HEK293 (cell line): ENCODE measurements at regions not wholly inside any gene's neighbourhood (a gene's known extent, or its start where the extent isn't known, plus 50 kb on each side); places are given as distances from the start of the nearest gene placed in this dataset.

Experiments
- CTCF ChIA-PET: fragments of 350-600 bp; formaldehyde crosslinking; extraction: SDS; loops from one replicate; lab custom pipeline; 2021; ENCODE audit warnings: antibody characterized with exemption; lab: Yijun Ruan, JAX
- POLR2A ChIA-PET: fragments of 300-600 bp; formaldehyde crosslinking; extraction: SDS; loops from one replicate; lab custom pipeline; 2020; ENCODE audit warnings: antibody characterized with exemption, inconsistent platforms; lab: Yijun Ruan, JAX
- H3K27ac ChIP-seq: fragments of 200-500 bp; sonication (Bioruptor generic); 2 replicates; pipeline ENCODE4 v1.5.1; 2014; ENCODE audit warnings: low read depth, low read length, control low read depth, inconsistent platforms; ENCODE audit errors: extremely low read depth
- H3K36me3 ChIP-seq, 2 experiments: fragments of 200-500 bp in 1 of 2; sonication (Bioruptor generic) in 1 of 2; 1 replicate in 1 of 2; 2 replicates in 1 of 2; pipeline ENCODE4 v1.5.1; 2014 to 2017; ENCODE audit warnings: inconsistent platforms in 2 of 2, low read length in 2 of 2; ENCODE audit not compliant: control insufficient read depth in 2 of 2, insufficient read depth in 1 of 2
- H3K4me1 ChIP-seq: fragments of 200-500 bp; sonication (Bioruptor generic); 2 replicates; pipeline ENCODE4 v1.5.1; 2014; ENCODE audit warnings: mild to moderate bottlenecking, low read length, inconsistent platforms; ENCODE audit not compliant: control insufficient read depth, insufficient read depth
- H3K4me3 ChIP-seq: 2 replicates; pipeline ENCODE4 v1.5.1; 2011; ENCODE audit warnings: low read depth, mild to moderate bottlenecking, control low read depth, low read length, moderate library complexity
- H3K9me3 ChIP-seq: fragments of 200-500 bp; sonication (Bioruptor generic); 2 replicates; pipeline ENCODE4 v1.5.1; 2014; ENCODE audit warnings: low read depth, low read length, inconsistent platforms; ENCODE audit not compliant: control insufficient read depth, insufficient read depth
- FEZF1 ChIP-seq: fragments of 450-650 bp; formaldehyde crosslinking; IDR thresholded peaks from 2 replicates; pipeline ENCODE4 v1.5.1; 2016; ENCODE audit warnings: missing biosample characterization, missing genetic modification characterization
- GLI4 ChIP-seq: fragments of 450-650 bp; formaldehyde crosslinking; IDR thresholded peaks from 2 replicates; pipeline ENCODE4 v1.5.1; 2016; ENCODE audit warnings: missing biosample characterization, missing genetic modification characterization
- KLF10 ChIP-seq: fragments of 450-650 bp; IDR thresholded peaks from 2 replicates; pipeline ENCODE4 v1.5.1; 2018; ENCODE audit warnings: missing biosample characterization, mild to moderate bottlenecking, missing genetic modification characterization
- KLF16 ChIP-seq: fragments of 450-650 bp; formaldehyde crosslinking; IDR thresholded peaks from 2 replicates; pipeline ENCODE4 v1.5.1; 2017; ENCODE audit warnings: missing biosample characterization, missing genetic modification characterization
- KLF8 ChIP-seq: fragments of 450-650 bp; formaldehyde crosslinking; IDR thresholded peaks from 2 replicates; pipeline ENCODE4 v1.5.1; 2016; ENCODE audit warnings: missing biosample characterization, missing genetic modification characterization
- MZF1 ChIP-seq: fragments of 450-650 bp; formaldehyde crosslinking; IDR thresholded peaks from 2 replicates; pipeline ENCODE4 v1.5.1; 2017; ENCODE audit warnings: missing biosample characterization, missing genetic modification characterization, borderline replicate concordance
- SP2 ChIP-seq: fragments of 450-650 bp; formaldehyde crosslinking; IDR thresholded peaks from 2 replicates; pipeline ENCODE4 v1.5.1; 2016; ENCODE audit warnings: missing biosample characterization, missing genetic modification characterization
- ZFP37 ChIP-seq: fragments of 450-650 bp; formaldehyde crosslinking; IDR thresholded peaks from 2 replicates; pipeline ENCODE4 v1.5.1; 2016; ENCODE audit warnings: missing biosample characterization, missing genetic modification characterization
- ZIC2 ChIP-seq: fragments of 450-650 bp; formaldehyde crosslinking; IDR thresholded peaks from 2 replicates; pipeline ENCODE4 v1.5.1; 2016; ENCODE audit warnings: missing biosample characterization, missing genetic modification characterization
- ZNF133 ChIP-seq: fragments of 450-650 bp; formaldehyde crosslinking; IDR thresholded peaks from 2 replicates; pipeline ENCODE4 v1.5.1; 2016; ENCODE audit warnings: missing biosample characterization, missing genetic modification characterization
- ZNF138 ChIP-seq: fragments of 450-650 bp; formaldehyde crosslinking; IDR thresholded peaks from 2 replicates; pipeline ENCODE4 v1.5.1; 2016; ENCODE audit warnings: missing biosample characterization, missing genetic modification characterization, borderline replicate concordance
- ZNF2 ChIP-seq: fragments of 450-650 bp; formaldehyde crosslinking; IDR thresholded peaks from 2 replicates; pipeline ENCODE4 v1.5.1; 2016; ENCODE audit warnings: missing biosample characterization, missing genetic modification characterization
- ZNF292 ChIP-seq: fragments of 450-650 bp; formaldehyde crosslinking; IDR thresholded peaks from 2 replicates; pipeline ENCODE4 v1.5.1; 2016; ENCODE audit warnings: low read depth, missing biosample characterization, missing genetic modification characterization, borderline replicate concordance
- ZNF311 ChIP-seq: fragments of 450-650 bp; formaldehyde crosslinking; IDR thresholded peaks from 2 replicates; pipeline ENCODE4 v1.5.1; 2017; ENCODE audit warnings: missing biosample characterization, missing genetic modification characterization, borderline replicate concordance
- ZNF423 ChIP-seq: fragments of 450-650 bp; formaldehyde crosslinking; IDR thresholded peaks from 2 replicates; pipeline ENCODE4 v1.5.1; 2016; ENCODE audit warnings: missing biosample characterization, missing genetic modification characterization
- ZNF639 ChIP-seq: fragments of 450-650 bp; formaldehyde crosslinking; IDR thresholded peaks from 2 replicates; pipeline ENCODE4 v1.5.1; 2016; ENCODE audit warnings: missing biosample characterization, missing genetic modification characterization
- ZNF692 ChIP-seq: fragments of 450-650 bp; formaldehyde crosslinking; IDR thresholded peaks from 2 replicates; pipeline ENCODE4 v1.5.1; 2016; ENCODE audit warnings: missing biosample characterization, missing genetic modification characterization
- ZNF704 ChIP-seq: fragments of 450-650 bp; formaldehyde crosslinking; IDR thresholded peaks from 2 replicates; pipeline ENCODE4 v1.5.1; 2016; ENCODE audit warnings: missing biosample characterization, missing genetic modification characterization
- ZNF791 ChIP-seq: fragments of 450-650 bp; formaldehyde crosslinking; IDR thresholded peaks from 2 replicates; pipeline ENCODE4 v1.5.1; 2016; ENCODE audit warnings: missing biosample characterization, missing genetic modification characterization
- TF ChIP-seq, protein P1 (sequence below): IDR thresholded peaks from 2 replicates; pipeline ENCODE4 v1.6.1; 2011; ENCODE audit warnings: mild to moderate bottlenecking, low read depth, low read length, borderline replicate concordance
- TF ChIP-seq, protein P2 (sequence below): fragments of 450-650 bp; formaldehyde crosslinking; IDR thresholded peaks from 2 replicates; pipeline ENCODE4 v1.5.1; 2017; ENCODE audit warnings: missing biosample characterization, missing genetic modification characterization
- TF ChIP-seq, protein P3 (sequence below): fragments of 450-650 bp; formaldehyde crosslinking; IDR thresholded peaks from 2 replicates; pipeline ENCODE4 v1.5.1; 2017; ENCODE audit warnings: missing biosample characterization, missing genetic modification characterization

DNA sequence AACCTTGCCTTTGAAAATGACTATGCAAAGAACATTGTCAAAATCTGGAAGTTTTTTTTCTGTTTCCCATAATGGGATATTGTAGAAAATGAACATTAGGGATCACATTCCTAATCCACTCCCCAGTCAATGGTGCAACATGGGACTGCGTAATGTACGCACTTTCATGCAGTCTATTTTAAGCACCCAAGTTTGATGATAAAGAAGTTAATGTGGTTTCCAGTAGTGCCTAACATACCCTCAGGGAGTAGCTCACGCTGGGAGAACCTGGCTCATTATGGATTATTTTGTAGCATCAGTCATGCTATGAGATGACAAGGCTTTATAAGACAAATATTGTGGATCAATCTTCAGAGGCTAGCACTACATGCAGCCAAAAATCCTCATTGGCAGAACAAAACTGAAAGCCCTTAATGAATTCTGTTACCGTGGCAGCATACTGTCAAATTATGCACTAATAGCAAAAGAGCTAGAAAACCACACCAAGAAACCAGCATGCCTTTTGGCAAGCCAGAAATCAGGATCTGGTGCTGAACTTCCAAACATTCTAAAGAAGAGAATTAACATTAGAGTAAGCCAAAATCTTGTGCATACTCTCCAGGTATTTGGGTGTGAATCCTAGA is 1392.8 kb upstream of the TENM3 start:
- Histone ChIP-seq H3K9me3 (no peaks in the 10 kb centered on the region), H3K27ac (no peak overlapping the region), H3K4me1 (no peaks in the 10 kb centered on the region), H3K4me3 (no peak overlapping the region), H3K36me3 (no peaks in the 10 kb centered on the region)
- POLR2A ChIA-PET: no interaction called here
- CTCF ChIA-PET: interaction anchor here (0.6 kb wide), 1 partner anchor 77 kb away, joined by 4 read pairs; no protein-coding TSS in a partner anchor
- TF ChIP-seq ZNF292 (tag by site-specific recombination): no peak
- no peak for TF ChIP-seq GLI4 (tag by site-specific recombination)
- no peak for TF ChIP-seq ZFP37 (tag by site-specific recombination)
- TF ChIP-seq ZNF311 (tag by site-specific recombination): no peak
- TF ChIP-seq ZNF133 (tag by site-specific recombination): no peak
- TF ChIP-seq, protein P1, sequence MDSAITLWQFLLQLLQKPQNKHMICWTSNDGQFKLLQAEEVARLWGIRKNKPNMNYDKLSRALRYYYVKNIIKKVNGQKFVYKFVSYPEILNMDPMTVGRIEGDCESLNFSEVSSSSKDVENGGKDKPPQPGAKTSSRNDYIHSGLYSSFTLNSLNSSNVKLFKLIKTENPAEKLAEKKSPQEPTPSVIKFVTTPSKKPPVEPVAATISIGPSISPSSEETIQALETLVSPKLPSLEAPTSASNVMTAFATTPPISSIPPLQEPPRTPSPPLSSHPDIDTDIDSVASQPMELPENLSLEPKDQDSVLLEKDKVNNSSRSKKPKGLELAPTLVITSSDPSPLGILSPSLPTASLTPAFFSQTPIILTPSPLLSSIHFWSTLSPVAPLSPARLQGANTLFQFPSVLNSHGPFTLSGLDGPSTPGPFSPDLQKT: no peak
- no peak for TF ChIP-seq ZNF692 (tag by site-specific recombination)
- TF ChIP-seq ZIC2 (tag by site-specific recombination): peak; percentile 43
- TF ChIP-seq KLF8 (tag by site-specific recombination): no peak
- no peak for TF ChIP-seq ZNF704 (tag by site-specific recombination)
- no peak for TF ChIP-seq KLF10 (tag by site-specific recombination)
- no peak for TF ChIP-seq ZNF423
- TF ChIP-seq, protein P2, sequence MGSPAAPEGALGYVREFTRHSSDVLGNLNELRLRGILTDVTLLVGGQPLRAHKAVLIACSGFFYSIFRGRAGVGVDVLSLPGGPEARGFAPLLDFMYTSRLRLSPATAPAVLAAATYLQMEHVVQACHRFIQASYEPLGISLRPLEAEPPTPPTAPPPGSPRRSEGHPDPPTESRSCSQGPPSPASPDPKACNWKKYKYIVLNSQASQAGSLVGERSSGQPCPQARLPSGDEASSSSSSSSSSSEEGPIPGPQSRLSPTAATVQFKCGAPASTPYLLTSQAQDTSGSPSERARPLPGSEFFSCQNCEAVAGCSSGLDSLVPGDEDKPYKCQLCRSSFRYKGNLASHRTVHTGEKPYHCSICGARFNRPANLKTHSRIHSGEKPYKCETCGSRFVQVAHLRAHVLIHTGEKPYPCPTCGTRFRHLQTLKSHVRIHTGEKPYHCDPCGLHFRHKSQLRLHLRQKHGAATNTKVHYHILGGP: no peak
- no peak for TF ChIP-seq KLF16 (tag by site-specific recombination)
- TF ChIP-seq ZNF791 (tag by site-specific recombination): no peak
- no peak for TF ChIP-seq SP2
- TF ChIP-seq ZNF639 (tag by site-specific recombination): no peak
- 0 out of 2 replicates have a peak, but pooled peaks have one; percentile 19 for TF ChIP-seq FEZF1 (tag by site-specific recombination)
- no peak for TF ChIP-seq ZNF138 (tag by site-specific recombination)
- peak; percentile 77; the same call in 1 of the 2 replicates for TF ChIP-seq MZF1
- TF ChIP-seq ZNF2 (tag by site-specific recombination): no peak
- TF ChIP-seq, protein P3, sequence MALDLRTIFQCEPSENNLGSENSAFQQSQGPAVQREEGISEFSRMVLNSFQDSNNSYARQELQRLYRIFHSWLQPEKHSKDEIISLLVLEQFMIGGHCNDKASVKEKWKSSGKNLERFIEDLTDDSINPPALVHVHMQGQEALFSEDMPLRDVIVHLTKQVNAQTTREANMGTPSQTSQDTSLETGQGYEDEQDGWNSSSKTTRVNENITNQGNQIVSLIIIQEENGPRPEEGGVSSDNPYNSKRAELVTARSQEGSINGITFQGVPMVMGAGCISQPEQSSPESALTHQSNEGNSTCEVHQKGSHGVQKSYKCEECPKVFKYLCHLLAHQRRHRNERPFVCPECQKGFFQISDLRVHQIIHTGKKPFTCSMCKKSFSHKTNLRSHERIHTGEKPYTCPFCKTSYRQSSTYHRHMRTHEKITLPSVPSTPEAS (tag by site-specific recombination): no peak
